Fibroblast of mammary gland (primary cell): ENCODE measurements at regions not wholly inside any gene's neighbourhood (a gene's known extent, or its start where the extent isn't known, plus 50 kb on each side); places are given as distances from the start of the nearest gene placed in this dataset.
"Not testable (repeated sequence)": the region's sequence is repeated elsewhere in the genome, so short reads cannot be mapped to it uniquely, and the experiment has no call there.

Experiments used
- DNase-seq: peaks from one replicate; pipeline ENCODE4 v3.0.0-alpha.2; 2010; ENCODE audit warnings: low read depth
- H3K4me3 ChIP-seq: 2 replicates; pipeline ENCODE4 v1.5.1; 2011; ENCODE audit warnings: low read depth, mild to moderate bottlenecking, low read length, moderate library complexity; ENCODE audit not compliant: control insufficient read depth
- TF ChIP-seq, protein P1 (sequence below): conservative IDR thresholded peaks from 2 replicates; pipeline ENCODE4 v1.5.1; 2011; ENCODE audit warnings: low read depth, low read length, inconsistent platforms; ENCODE audit not compliant: control insufficient read depth, insufficient read depth

- peak; percentile 56 for DNase-seq
- TF ChIP-seq, protein P1, sequence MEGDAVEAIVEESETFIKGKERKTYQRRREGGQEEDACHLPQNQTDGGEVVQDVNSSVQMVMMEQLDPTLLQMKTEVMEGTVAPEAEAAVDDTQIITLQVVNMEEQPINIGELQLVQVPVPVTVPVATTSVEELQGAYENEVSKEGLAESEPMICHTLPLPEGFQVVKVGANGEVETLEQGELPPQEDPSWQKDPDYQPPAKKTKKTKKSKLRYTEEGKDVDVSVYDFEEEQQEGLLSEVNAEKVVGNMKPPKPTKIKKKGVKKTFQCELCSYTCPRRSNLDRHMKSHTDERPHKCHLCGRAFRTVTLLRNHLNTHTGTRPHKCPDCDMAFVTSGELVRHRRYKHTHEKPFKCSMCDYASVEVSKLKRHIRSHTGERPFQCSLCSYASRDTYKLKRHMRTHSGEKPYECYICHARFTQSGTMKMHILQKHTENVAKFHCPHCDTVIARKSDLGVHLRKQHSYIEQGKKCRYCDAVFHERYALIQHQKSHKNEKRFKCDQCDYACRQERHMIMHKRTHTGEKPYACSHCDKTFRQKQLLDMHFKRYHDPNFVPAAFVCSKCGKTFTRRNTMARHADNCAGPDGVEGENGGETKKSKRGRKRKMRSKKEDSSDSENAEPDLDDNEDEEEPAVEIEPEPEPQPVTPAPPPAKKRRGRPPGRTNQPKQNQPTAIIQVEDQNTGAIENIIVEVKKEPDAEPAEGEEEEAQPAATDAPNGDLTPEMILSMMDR: peak; percentile 72
- no peak overlapping the region for H3K4me3 ChIP-seq
Measured at GRCh38 chr2:175251425-175252041, 70.0 kb upstream of the ATP5MC3 start.

- no peak for DNase-seq
- H3K4me3 ChIP-seq: no peak overlapping the region
- TF ChIP-seq, protein P1: no peak
Measured at GRCh38 chr2:175247159-175247558, 65.6 kb upstream of the ATP5MC3 start.

- TF ChIP-seq, protein P1: no peak
- H3K4me3 ChIP-seq: no peak overlapping the region
- no peak for DNase-seq
Measured at GRCh38 chr2:175244697-175245096, 63.2 kb upstream of the ATP5MC3 start.

GRCh38 chr2:175241691-175242090 lies 60.2 kb upstream of the ATP5MC3 start:
- no peak for DNase-seq
- TF ChIP-seq, protein P1: no peak
- H3K4me3 ChIP-seq: no peak overlapping the region

DNA sequence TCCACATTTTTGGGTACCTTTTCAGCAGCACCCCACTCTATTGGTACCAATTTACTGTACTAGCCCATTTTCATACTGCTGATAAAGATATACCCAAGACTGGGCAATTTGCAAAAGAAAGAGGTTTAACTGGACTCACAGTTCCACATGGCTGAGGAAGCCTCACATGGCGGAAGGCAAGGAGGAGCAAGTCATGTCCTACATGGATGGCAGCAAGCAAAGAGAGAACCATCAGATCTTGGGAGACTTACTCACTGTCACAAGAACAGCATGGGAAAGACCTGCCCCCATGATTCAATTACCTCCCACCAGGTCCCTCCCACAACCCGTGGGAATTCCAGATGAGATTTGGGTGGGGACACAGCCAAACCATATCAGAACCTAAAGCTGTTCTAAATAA lies 58.5 kb upstream of the ATP5MC3 start:
- not testable (repeated sequence) for DNase-seq, H3K4me3 ChIP-seq

GRCh38 chr2:175236930-175237329 lies 55.4 kb upstream of the ATP5MC3 start:
- no peak overlapping the region for H3K4me3 ChIP-seq
- TF ChIP-seq, protein P1: no peak
- no peak for DNase-seq

GRCh38 chr2:175234650-175235049 lies 53.1 kb upstream of the ATP5MC3 start:
- TF ChIP-seq, protein P1: no peak
- H3K4me3 ChIP-seq: no peak overlapping the region
- DNase-seq: no peak
